A549 (cell line): ENCODE measurements at regions not wholly inside any gene's neighbourhood (a gene's known extent, or its start where the extent isn't known, plus 50 kb on each side); places are given as distances from the start of the nearest gene placed in this dataset.

Source experiments
- ATAC-seq, 2 experiments: fragments of 200-7000 bp in 1 of 2; fragments of >200 bp in 1 of 2; cut with Nextera tagmentation in 1 of 2; cut with Tn5 transposase in 1 of 2; 3 replicates each; pipeline versions ENCODE4 v1.8.0 to v1.9.1; 2018 to 2020; ENCODE audit warnings: mild to moderate bottlenecking in 1 of 2, moderate library complexity in 1 of 2
- CTCF ChIA-PET: fragments of 300-600 bp; sonication (Branson Sonifier 250); formaldehyde crosslinking; extraction: SDS; loops from one replicate; lab custom pipeline; 2021; ENCODE audit warnings: antibody characterized with exemption, inconsistent platforms; lab: Yijun Ruan, JAX
- POLR2A ChIA-PET: fragments of 350-600 bp; formaldehyde crosslinking; extraction: SDS; loops from one replicate; lab custom pipeline; 2021; ENCODE audit warnings: antibody characterized with exemption, inconsistent platforms; lab: Yijun Ruan, JAX
- DNase-seq, 2 experiments: peaks; one replicate each; pipeline versions ENCODE4 v3.0.0 to v3.0.0-alpha.2; 2011 to 2016; ENCODE audit warnings: low read depth in 1 of 2, low spot score in 1 of 2
- FAIRE-seq: peaks from 2 replicates; lab custom pipeline; 2011; peaks lifted over from hg19 to GRCh38; lab: Jason Lieb, UNC
- H3K27ac ChIP-seq, 2 experiments: fragments of >200 bp; sonication (Bioruptor Twin); formaldehyde crosslinking; 3 replicates each; pipeline ENCODE4 v1.5.1; 2016 to 2017
- H3K4me1 ChIP-seq: fragments of >200 bp; sonication (Bioruptor Twin); formaldehyde crosslinking; 3 replicates; pipeline ENCODE4 v1.6.1; 2016
- H3K4me2 ChIP-seq: fragments of >200 bp; sonication (Bioruptor Twin); formaldehyde crosslinking; 3 replicates; pipeline ENCODE4 v1.6.1; 2016
- H3K4me3 ChIP-seq: fragments of >200 bp; sonication (Bioruptor Twin); formaldehyde crosslinking; 3 replicates; pipeline ENCODE4 v1.5.1; 2016
- H3K9me3 ChIP-seq: fragments of >200 bp; sonication (Bioruptor Twin); formaldehyde crosslinking; 3 replicates; pipeline ENCODE4 v1.6.1; 2016
- CBX2 ChIP-seq: fragments of 200-600 bp; sonication (generic); IDR thresholded peaks from 2 replicates; pipeline ENCODE4 v1.6.1; 2016; ENCODE audit warnings: low read depth, mild to moderate bottlenecking, borderline replicate concordance
- CEBPB ChIP-seq, 2 experiments: fragments of >200 bp in 1 of 2; sonication (Bioruptor Twin) in 1 of 2; formaldehyde crosslinking in 1 of 2; IDR thresholded peaks; 2 replicates each; pipeline ENCODE4 v1.6.1; 2012 to 2016
- E2F6 ChIP-seq: IDR thresholded peaks from 2 replicates; pipeline ENCODE4 v1.6.1; 2012; ENCODE audit warnings: low read depth, borderline replicate concordance
- EHMT2 ChIP-seq: fragments of 200-600 bp; sonication (generic); IDR thresholded peaks from 2 replicates; pipeline ENCODE4 v1.6.1; 2016; ENCODE audit warnings: antibody characterized with exemption, low read depth, mild to moderate bottlenecking, moderate library complexity
- GATA3 ChIP-seq: IDR thresholded peaks from 2 replicates; pipeline ENCODE4 v1.6.1; 2012; ENCODE audit warnings: borderline replicate concordance
- HOXB5 ChIP-seq: fragments of 250-450 bp; sonication (Bioruptor Pico); IDR thresholded peaks from 2 replicates; pipeline ENCODE4 v1.5.0; 2020; ENCODE audit warnings: mild to moderate bottlenecking, moderate library complexity
- MAX ChIP-seq: IDR thresholded peaks from 2 replicates; pipeline ENCODE4 v1.6.1; 2012
- MAZ ChIP-seq: fragments of 150-350 bp; IDR thresholded peaks from 2 replicates; pipeline ENCODE4 v1.6.1; 2014; ENCODE audit warnings: antibody characterized with exemption, low read depth, low read length, borderline replicate concordance
- PHF8 ChIP-seq: fragments of 200-600 bp; sonication (generic); IDR thresholded peaks from 2 replicates; pipeline ENCODE4 v1.6.1; 2016; ENCODE audit warnings: low read depth, mild to moderate bottlenecking, antibody characterized with exemption, moderate library complexity, borderline replicate concordance
- POLR2AphosphoS2 ChIP-seq: conservative IDR thresholded peaks from 2 replicates; pipeline ENCODE4 v1.6.1; 2012; ENCODE audit warnings: low read length, improper control_type of control experiment, inconsistent platforms
- RAD21 ChIP-seq, 2 experiments: fragments of >200 bp in 1 of 2; sonication (Bioruptor Twin) in 1 of 2; formaldehyde crosslinking in 1 of 2; IDR thresholded peaks in 1 of 2; conservative IDR thresholded peaks in 1 of 2; 2 replicates in 1 of 2; 3 replicates in 1 of 2; pipeline ENCODE4 v1.6.1; 2012 to 2018; ENCODE audit warnings: inconsistent platforms in 1 of 2
- RARB ChIP-seq: fragments of 250-450 bp; sonication (Bioruptor Pico); IDR thresholded peaks from 2 replicates; pipeline ENCODE4 v1.8.0; 2021; ENCODE audit warnings: mild to moderate bottlenecking, moderate library complexity
- RCOR1 ChIP-seq: fragments of 150-350 bp; IDR thresholded peaks from 2 replicates; pipeline ENCODE4 v1.6.1; 2014; ENCODE audit warnings: antibody characterized with exemption, low read length, low read depth
- REST ChIP-seq: fragments of 200-600 bp; sonication (generic); IDR thresholded peaks from 2 replicates; pipeline ENCODE4 v1.6.1; 2016; ENCODE audit warnings: antibody characterized with exemption, mild to moderate bottlenecking, moderate library complexity
- RFX5 ChIP-seq: fragments of 450-650 bp; IDR thresholded peaks from 2 replicates; pipeline ENCODE4 v1.7.1; 2014; ENCODE audit warnings: antibody characterized with exemption, mild to moderate bottlenecking, moderate library complexity
- WGBS: methylation state at CpG from one replicate; pipeline ENCODE4 v1.1.6; 2017; ENCODE audit errors: missing lambda C conversion rate; 5-methylcytosine and 5-hydroxymethylcytosine counted together
- TF ChIP-seq, protein P1 (sequence below): fragments of >200 bp; sonication (Bioruptor Twin); formaldehyde crosslinking; IDR thresholded peaks from 3 replicates; pipeline ENCODE4 v1.5.1; 2016
- TF ChIP-seq, protein P2 (sequence below): fragments of 250-450 bp; sonication (Bioruptor Pico); IDR thresholded peaks from 2 replicates; pipeline ENCODE4 v1.5.0; 2021; ENCODE audit warnings: mild to moderate bottlenecking, moderate library complexity, borderline replicate concordance
- TF ChIP-seq, protein P3 (sequence below): fragments of 150-350 bp; IDR thresholded peaks from 2 replicates; pipeline ENCODE4 v1.6.1; 2014; ENCODE audit warnings: low read depth, mild to moderate bottlenecking, low read length

DNA sequence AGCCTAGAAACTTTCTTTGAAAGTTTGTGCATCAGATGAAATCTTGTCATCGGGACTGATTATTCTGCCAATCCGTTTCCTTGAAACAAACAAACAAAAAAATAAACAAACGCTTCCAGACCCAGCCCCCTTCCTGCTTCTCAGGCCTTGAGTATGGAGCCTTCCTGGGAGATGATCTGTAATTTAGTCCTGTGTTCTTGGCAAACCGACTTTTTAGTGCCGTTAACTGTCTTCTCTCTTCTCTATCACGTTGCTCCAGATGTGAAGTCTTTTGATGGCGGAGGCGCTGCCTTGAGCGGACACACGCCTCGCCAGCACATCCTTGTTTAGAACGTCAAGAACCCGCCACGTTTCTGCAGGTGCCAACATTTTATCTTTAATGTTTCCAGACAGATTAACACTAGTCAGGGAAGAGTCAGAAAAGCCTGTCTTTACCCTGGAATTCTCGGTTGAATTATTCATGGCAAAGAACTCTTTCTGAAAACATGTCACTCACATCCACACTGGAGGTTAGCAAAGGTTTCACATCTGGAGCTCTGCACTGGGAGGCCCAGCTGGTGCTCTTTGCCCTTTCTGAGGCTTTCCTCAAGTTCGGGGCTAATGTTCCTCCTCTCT is 265.7 kb upstream of the C1orf174 start:
- Histone ChIP-seq H3K9me3 (no peaks in the 10 kb centered on the region), H3K27ac (no peak overlapping the region), H3K4me2 (no peak overlapping the region), H3K4me1 (no peaks in the 10 kb centered on the region), H3K4me3 (no peak overlapping the region)
- TF ChIP-seq MAZ (no peak), E2F6 (no peak), REST (no peak), CBX2 (no peak), CEBPB (IDR thresholded peaks at IDR 0.05) (no peak), MAX (no peak), RCOR1 (no peak), PHF8 (no peak), RFX5 (no peak), GATA3 (no peak)
- FAIRE-seq: no peak
- WGBS: 34% methylated on average over 15 of the region's 16 CpGs
- no peak for DNase-seq
- ChIA-PET CTCF (no interaction called here), POLR2A (no interaction called here)
- ATAC-seq: no peak

DNA sequence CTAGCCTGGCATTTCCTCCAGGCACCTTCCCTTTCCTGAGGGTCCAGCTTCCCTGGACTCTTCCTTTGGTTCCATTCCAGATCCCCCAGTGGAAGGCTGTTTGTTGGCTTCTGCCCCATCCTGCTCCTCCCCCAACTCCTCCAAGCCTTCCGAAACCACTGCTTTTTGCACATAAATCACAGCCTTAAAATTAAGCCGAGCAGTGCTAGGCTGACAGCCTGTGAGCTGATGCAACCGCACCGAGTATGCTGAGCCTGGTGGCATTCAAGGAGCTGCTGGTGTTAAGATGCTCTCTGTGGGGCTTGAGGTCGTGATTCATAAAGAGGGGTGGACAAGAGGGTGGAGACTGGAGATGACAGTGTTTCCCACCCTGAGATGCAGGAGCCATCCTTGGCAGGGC is 266.6 kb upstream of the C1orf174 start:
- ATAC-seq: no peak
- WGBS: 36% methylated on average over 5 of the region's 5 CpGs
- CTCF ChIA-PET: no interaction called here

More for the DNA sequence above, 266.6 kb upstream of the C1orf174 start:
- Histone ChIP-seq H3K9me3 (no peaks in the 10 kb centered on the region), H3K4me3 (no peak overlapping the region), H3K27ac (no peak overlapping the region), H3K4me1 (no peaks in the 10 kb centered on the region), H3K4me2 (no peak overlapping the region)
- TF ChIP-seq, protein P1, sequence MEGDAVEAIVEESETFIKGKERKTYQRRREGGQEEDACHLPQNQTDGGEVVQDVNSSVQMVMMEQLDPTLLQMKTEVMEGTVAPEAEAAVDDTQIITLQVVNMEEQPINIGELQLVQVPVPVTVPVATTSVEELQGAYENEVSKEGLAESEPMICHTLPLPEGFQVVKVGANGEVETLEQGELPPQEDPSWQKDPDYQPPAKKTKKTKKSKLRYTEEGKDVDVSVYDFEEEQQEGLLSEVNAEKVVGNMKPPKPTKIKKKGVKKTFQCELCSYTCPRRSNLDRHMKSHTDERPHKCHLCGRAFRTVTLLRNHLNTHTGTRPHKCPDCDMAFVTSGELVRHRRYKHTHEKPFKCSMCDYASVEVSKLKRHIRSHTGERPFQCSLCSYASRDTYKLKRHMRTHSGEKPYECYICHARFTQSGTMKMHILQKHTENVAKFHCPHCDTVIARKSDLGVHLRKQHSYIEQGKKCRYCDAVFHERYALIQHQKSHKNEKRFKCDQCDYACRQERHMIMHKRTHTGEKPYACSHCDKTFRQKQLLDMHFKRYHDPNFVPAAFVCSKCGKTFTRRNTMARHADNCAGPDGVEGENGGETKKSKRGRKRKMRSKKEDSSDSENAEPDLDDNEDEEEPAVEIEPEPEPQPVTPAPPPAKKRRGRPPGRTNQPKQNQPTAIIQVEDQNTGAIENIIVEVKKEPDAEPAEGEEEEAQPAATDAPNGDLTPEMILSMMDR: no peak
- TF ChIP-seq HOXB5 (CRISPR knock-in tag): no peak
- no peak for TF ChIP-seq RAD21 (conservative IDR thresholded peaks at IDR 0.05 in 1 of 2, IDR thresholded peaks at IDR 0.05 in 1 of 2)
- TF ChIP-seq E2F6: no peak
- TF ChIP-seq EHMT2: no peak
- TF ChIP-seq, protein P2, sequence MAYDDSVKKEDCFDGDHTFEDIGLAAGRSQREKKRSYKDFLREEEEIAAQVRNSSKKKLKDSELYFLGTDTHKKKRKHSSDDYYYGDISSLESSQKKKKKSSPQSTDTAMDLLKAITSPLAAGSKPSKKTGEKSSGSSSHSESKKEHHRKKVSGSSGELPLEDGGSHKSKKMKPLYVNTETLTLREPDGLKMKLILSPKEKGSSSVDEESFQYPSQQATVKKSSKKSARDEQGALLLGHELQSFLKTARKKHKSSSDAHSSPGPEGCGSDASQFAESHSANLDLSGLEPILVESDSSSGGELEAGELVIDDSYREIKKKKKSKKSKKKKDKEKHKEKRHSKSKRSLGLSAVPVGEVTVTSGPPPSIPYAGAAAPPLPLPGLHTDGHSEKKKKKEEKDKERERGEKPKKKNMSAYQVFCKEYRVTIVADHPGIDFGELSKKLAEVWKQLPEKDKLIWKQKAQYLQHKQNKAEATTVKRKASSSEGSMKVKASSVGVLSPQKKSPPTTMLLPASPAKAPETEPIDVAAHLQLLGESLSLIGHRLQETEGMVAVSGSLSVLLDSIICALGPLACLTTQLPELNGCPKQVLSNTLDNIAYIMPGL (CRISPR knock-in tag): no peak
- no peak for TF ChIP-seq POLR2AphosphoS2
- no peak for TF ChIP-seq RARB (CRISPR knock-in tag)
- TF ChIP-seq, protein P3, sequence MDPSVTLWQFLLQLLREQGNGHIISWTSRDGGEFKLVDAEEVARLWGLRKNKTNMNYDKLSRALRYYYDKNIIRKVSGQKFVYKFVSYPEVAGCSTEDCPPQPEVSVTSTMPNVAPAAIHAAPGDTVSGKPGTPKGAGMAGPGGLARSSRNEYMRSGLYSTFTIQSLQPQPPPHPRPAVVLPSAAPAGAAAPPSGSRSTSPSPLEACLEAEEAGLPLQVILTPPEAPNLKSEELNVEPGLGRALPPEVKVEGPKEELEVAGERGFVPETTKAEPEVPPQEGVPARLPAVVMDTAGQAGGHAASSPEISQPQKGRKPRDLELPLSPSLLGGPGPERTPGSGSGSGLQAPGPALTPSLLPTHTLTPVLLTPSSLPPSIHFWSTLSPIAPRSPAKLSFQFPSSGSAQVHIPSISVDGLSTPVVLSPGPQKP: no peak
- no peak for DNase-seq
- POLR2A ChIA-PET: no interaction called here
- FAIRE-seq: no peak
